Loucy (cell line): ENCODE measurements at regions not wholly inside any gene's neighbourhood (a gene's known extent, or its start where the extent isn't known, plus 50 kb on each side); places are given as distances from the start of the nearest gene placed in this dataset.

Source experiments
- EZH2phosphoT487 ChIP-seq: fragments of 200-600 bp; IDR thresholded peaks from 2 replicates; pipeline ENCODE4 v1.6.1; 2018; ENCODE audit warnings: antibody characterized with exemption, mild to moderate bottlenecking, moderate library complexity, borderline replicate concordance
- TF ChIP-seq, protein P1 (sequence below): fragments of 200-600 bp; sonication (generic); conservative IDR thresholded peaks from 2 replicates; pipeline ENCODE4 v1.5.1; 2014; ENCODE audit warnings: mild to moderate bottlenecking, antibody characterized with exemption, low read length

GRCh38 chrX:47316276-47317025 lies 53.9 kb upstream of the ZNF157 start:
- TF ChIP-seq, protein P1, sequence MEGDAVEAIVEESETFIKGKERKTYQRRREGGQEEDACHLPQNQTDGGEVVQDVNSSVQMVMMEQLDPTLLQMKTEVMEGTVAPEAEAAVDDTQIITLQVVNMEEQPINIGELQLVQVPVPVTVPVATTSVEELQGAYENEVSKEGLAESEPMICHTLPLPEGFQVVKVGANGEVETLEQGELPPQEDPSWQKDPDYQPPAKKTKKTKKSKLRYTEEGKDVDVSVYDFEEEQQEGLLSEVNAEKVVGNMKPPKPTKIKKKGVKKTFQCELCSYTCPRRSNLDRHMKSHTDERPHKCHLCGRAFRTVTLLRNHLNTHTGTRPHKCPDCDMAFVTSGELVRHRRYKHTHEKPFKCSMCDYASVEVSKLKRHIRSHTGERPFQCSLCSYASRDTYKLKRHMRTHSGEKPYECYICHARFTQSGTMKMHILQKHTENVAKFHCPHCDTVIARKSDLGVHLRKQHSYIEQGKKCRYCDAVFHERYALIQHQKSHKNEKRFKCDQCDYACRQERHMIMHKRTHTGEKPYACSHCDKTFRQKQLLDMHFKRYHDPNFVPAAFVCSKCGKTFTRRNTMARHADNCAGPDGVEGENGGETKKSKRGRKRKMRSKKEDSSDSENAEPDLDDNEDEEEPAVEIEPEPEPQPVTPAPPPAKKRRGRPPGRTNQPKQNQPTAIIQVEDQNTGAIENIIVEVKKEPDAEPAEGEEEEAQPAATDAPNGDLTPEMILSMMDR = no peak
- no peak for TF ChIP-seq EZH2phosphoT487
